H1 (cell line): ENCODE measurements at regions not wholly inside any gene's neighbourhood (a gene's known extent, or its start where the extent isn't known, plus 50 kb on each side); places are given as distances from the start of the nearest gene placed in this dataset.
A peak's percentile ranks its signal among the peaks of the same experiment; 100 is the strongest.

Experiments
- CTCF ChIA-PET: fragments of 300-600 bp; sonication (Branson Sonifier 250); formaldehyde crosslinking; loops from one replicate; lab custom pipeline; 2021; ENCODE audit not compliant: partially characterized antibody; lab: Charles Lee
- POLR2A ChIA-PET: fragments of 300-600 bp; sonication (Branson Sonifier 250); formaldehyde crosslinking; loops from one replicate; lab custom pipeline; 2021; ENCODE audit warnings: inconsistent platforms; ENCODE audit not compliant: partially characterized antibody; lab: Charles Lee
- DNase-seq, 2 experiments: peaks; one replicate each; pipeline versions ENCODE4 v3.0.0 to v3.0.0-alpha.2; 2010 to 2022; ENCODE audit warnings: low spot score in 2 of 2, low read depth in 1 of 2, mixed read lengths in 1 of 2
- FAIRE-seq: peaks from 2 replicates; lab custom pipeline; 2011; peaks lifted over from hg19 to GRCh38; lab: Jason Lieb, UNC
- H2AFZ ChIP-seq: 2 replicates; pipeline ENCODE4 v1.8.1; 2012; ENCODE audit warnings: low read length, inconsistent platforms
- H2AK5ac ChIP-seq: 2 replicates; pipeline ENCODE4 v1.6.1; 2013; ENCODE audit warnings: low read depth, low read length
- H2BK120ac ChIP-seq: replicated peaks from 2 replicates; pipeline ENCODE3; 2013; ENCODE audit warnings: low read depth, low read length, inconsistent platforms
- H2BK12ac ChIP-seq: 2 replicates; pipeline ENCODE4 v1.6.1; 2013; ENCODE audit warnings: low read depth, low read length
- H2BK15ac ChIP-seq: 2 replicates; pipeline ENCODE4 v1.6.1; 2013; ENCODE audit warnings: low read length
- H2BK20ac ChIP-seq: 2 replicates; pipeline ENCODE4 v1.6.1; 2013; ENCODE audit warnings: low read length
- H2BK5ac ChIP-seq: 2 replicates; pipeline ENCODE4 v1.6.1; 2013; ENCODE audit warnings: low read depth, low read length
- H3K14ac ChIP-seq: 2 replicates; pipeline ENCODE4 v1.6.1; 2013; ENCODE audit warnings: inconsistent platforms; ENCODE audit not compliant: insufficient read length
- H3K18ac ChIP-seq: 2 replicates; pipeline ENCODE4 v1.6.1; 2013; ENCODE audit warnings: low read length; ENCODE audit errors: extremely low read depth
- H3K23ac ChIP-seq: 2 replicates; pipeline ENCODE4 v1.6.1; 2013; ENCODE audit warnings: inconsistent platforms; ENCODE audit not compliant: insufficient read length
- H3K23me2 ChIP-seq: 2 replicates; pipeline ENCODE4 v1.6.1; 2013; ENCODE audit warnings: low read depth, low read length
- H3K27ac ChIP-seq: 2 replicates; pipeline ENCODE4 v1.6.1; 2011; ENCODE audit warnings: low read depth, low read length, inconsistent platforms
- H3K27me3 ChIP-seq, 4 experiments: replicated peaks in 1 of 4; 1 replicate in 1 of 4; 2 replicates in 3 of 4; pipeline versions ENCODE4 v1.6.1 to v1.8.1; 2011 to 2013; ENCODE audit warnings: low read length in 3 of 4, mild to moderate bottlenecking in 3 of 4, inconsistent platforms in 2 of 4, mixed read lengths in 2 of 4, moderate library complexity in 1 of 4; ENCODE audit not compliant: control insufficient read depth in 3 of 4, insufficient read depth in 3 of 4; ENCODE audit errors: extremely low read depth in 1 of 4
- H3K36me3 ChIP-seq, 4 experiments: 2 replicates each; pipeline versions ENCODE4 v1.6.1 to v1.8.1; 2011 to 2013; ENCODE audit warnings: mild to moderate bottlenecking in 4 of 4, low read length in 3 of 4, moderate library complexity in 2 of 4, control low read depth in 1 of 4, inconsistent platforms in 1 of 4; ENCODE audit not compliant: insufficient read depth in 4 of 4, control insufficient read depth in 2 of 4
- H3K4ac ChIP-seq: replicated peaks from 2 replicates; pipeline ENCODE3; 2013; ENCODE audit warnings: low read length, low read depth, mixed read lengths, inconsistent platforms; ENCODE audit not compliant: insufficient read length
- H3K4me1 ChIP-seq, 4 experiments: replicated peaks in 1 of 4; 1 replicate in 1 of 4; 2 replicates in 3 of 4; pipeline versions ENCODE4 v1.6.1 to v1.8.1; 2011 to 2013; ENCODE audit warnings: low read length in 3 of 4, inconsistent platforms in 2 of 4, mixed read lengths in 1 of 4; ENCODE audit not compliant: insufficient read depth in 4 of 4, control insufficient read depth in 3 of 4
- H3K4me2 ChIP-seq, 2 experiments: 2 replicates each; pipeline versions ENCODE4 v1.6.1 to v1.8.1; 2011 to 2013; ENCODE audit warnings: low read depth in 2 of 2, low read length in 2 of 2, control low read depth in 1 of 2, inconsistent platforms in 1 of 2, mild to moderate bottlenecking in 1 of 2; ENCODE audit not compliant: insufficient read depth in 1 of 2
- H3K4me3 ChIP-seq, 4 experiments: fragments of 200-600, 300-600 bp in 1 of 4; sonication (generic), shearing (Covaris generic), sonication (Bioruptor Twin) in 1 of 4; 2 replicates each; pipeline versions ENCODE4 v1.5.1 to v1.8.1; 2011 to 2016; ENCODE audit warnings: low read length in 4 of 4, low read depth in 3 of 4, control low read depth in 2 of 4, inconsistent platforms in 2 of 4, mild to moderate bottlenecking in 2 of 4, mixed read lengths in 1 of 4, moderate library complexity in 1 of 4; ENCODE audit not compliant: insufficient read depth in 2 of 4; ENCODE audit errors: extremely low read depth in 1 of 4
- H3K56ac ChIP-seq: replicated peaks from 2 replicates; pipeline ENCODE3; 2013; ENCODE audit warnings: low read depth, mild to moderate bottlenecking, mixed read lengths, low read length, inconsistent platforms; ENCODE audit not compliant: insufficient read length
- H3K79me1 ChIP-seq: 2 replicates; pipeline ENCODE4 v1.6.1; 2013; ENCODE audit warnings: low read depth, low read length, control low read depth
- H3K79me2 ChIP-seq, 2 experiments: 2 replicates each; pipeline versions ENCODE4 v1.6.1 to v1.8.1; 2012 to 2013; ENCODE audit warnings: low read length in 2 of 2, mild to moderate bottlenecking in 2 of 2, inconsistent platforms in 1 of 2; ENCODE audit not compliant: insufficient read depth in 2 of 2, control insufficient read depth in 1 of 2
- H3K9ac ChIP-seq, 4 experiments: replicated peaks in 1 of 4; 1 replicate in 1 of 4; 2 replicates in 3 of 4; pipeline versions ENCODE4 v1.6.1 to v1.8.1; 2011 to 2013; ENCODE audit warnings: low read depth in 3 of 4, low read length in 3 of 4, control low read depth in 2 of 4, mild to moderate bottlenecking in 2 of 4, moderate library complexity in 2 of 4, inconsistent platforms in 1 of 4; ENCODE audit errors: extremely low read depth in 1 of 4
- H3K9me3 ChIP-seq, 2 experiments: 2 replicates each; pipeline versions ENCODE4 v1.6.1 to v1.8.1; 2012 to 2013; ENCODE audit warnings: mild to moderate bottlenecking in 2 of 2, moderate library complexity in 2 of 2, control low read depth in 1 of 2, inconsistent platforms in 1 of 2, low read depth in 1 of 2, low read length in 1 of 2, mixed read lengths in 1 of 2; ENCODE audit not compliant: insufficient read depth in 2 of 2
- H4K20me1 ChIP-seq, 2 experiments: replicated peaks in 1 of 2; 2 replicates each; pipeline versions ENCODE3 to v1.8.1; 2011 to 2013; ENCODE audit warnings: inconsistent platforms in 2 of 2, low read length in 2 of 2, mild to moderate bottlenecking in 1 of 2; ENCODE audit not compliant: insufficient read depth in 2 of 2, control insufficient read depth in 1 of 2
- H4K5ac ChIP-seq: 2 replicates; pipeline ENCODE4 v1.6.1; 2013; ENCODE audit warnings: low read length, low read depth, mixed read lengths, inconsistent platforms; ENCODE audit not compliant: insufficient read length
- H4K8ac ChIP-seq: 2 replicates; pipeline ENCODE4 v1.8.0; 2013; ENCODE audit warnings: mild to moderate bottlenecking, moderate library complexity, low read length, inconsistent platforms; ENCODE audit not compliant: insufficient read depth; ENCODE audit errors: extremely low read depth
- H4K91ac ChIP-seq: replicated peaks from 2 replicates; pipeline ENCODE3; 2013; ENCODE audit warnings: low read length, mixed read lengths, inconsistent platforms; ENCODE audit not compliant: insufficient read length
- BRCA1 ChIP-seq: IDR thresholded peaks from 2 replicates; pipeline ENCODE4 v1.6.1; 2012; ENCODE audit warnings: low read depth, low read length, improper control_type of control experiment
- YY1 ChIP-seq: IDR thresholded peaks from 2 replicates; pipeline ENCODE4 v1.6.1; 2011; ENCODE audit warnings: low read depth, mild to moderate bottlenecking, low read length
- WGBS, 2 experiments: shearing (Covaris generic) in 1 of 2; methylation state at CpG; one replicate each; pipeline versions ENCODE4 v1.1.6 to v1.1.7; 2013 to 2015; ENCODE audit warnings: low lambda C conversion rate in 2 of 2, mixed read lengths in 2 of 2, inconsistent platforms in 1 of 2, low coverage in 1 of 2, missing lambda C conversion rate in 1 of 2; ENCODE audit not compliant: insufficient replicate concordance in 2 of 2, insufficient coverage in 1 of 2, insufficient read length in 1 of 2; ENCODE audit errors: extremely low coverage in 1 of 2, missing lambda C conversion rate in 1 of 2; 5-methylcytosine and 5-hydroxymethylcytosine counted together

DNA sequence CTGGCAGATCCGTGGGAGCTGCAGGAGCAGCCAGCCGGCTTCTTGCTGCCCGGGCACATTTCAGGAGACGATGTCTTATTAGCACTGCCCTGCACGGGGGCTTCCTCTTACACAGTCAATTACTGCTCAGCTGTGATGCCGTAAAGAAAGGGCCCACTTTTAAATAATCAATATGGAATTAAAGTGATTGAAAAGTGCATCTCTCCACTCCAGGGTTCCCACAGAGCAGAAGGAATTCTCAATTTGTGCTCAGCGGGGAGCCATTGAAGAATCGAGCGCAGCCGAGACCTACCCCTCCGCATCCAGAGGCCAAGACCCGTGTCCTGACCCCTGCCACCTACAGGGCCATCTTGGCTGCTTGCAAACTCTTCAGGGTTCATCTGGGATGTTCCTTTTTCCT, 399.4 kb upstream of the C16orf82 start:
- POLR2A ChIA-PET: no interaction called here
- Histone ChIP-seq H4K8ac (no peak overlapping the region), H2AFZ (peak overlapping the region; percentile 2; the same call in 1 of the 2 replicates), H2BK120ac (no peak overlapping the region), H4K91ac (no peak overlapping the region), H3K9me3 (0 out of 4 replicates have a peak, but pooled peaks cover 0 to 2% of the 10 kb centered on the region in 2 experiments), H3K23me2 (no peaks in the 10 kb centered on the region), H3K4me2 (peak overlapping the region in 1 of 2 experiments; percentile 32; a peak in 2 of 4 replicates), H3K18ac (no peak overlapping the region), H3K9ac (no peak overlapping the region), H3K14ac (no peak overlapping the region), H3K27me3 (no peaks in the 10 kb centered on the region), H2BK20ac (no peak overlapping the region), H2AK5ac (no peak overlapping the region), H4K20me1 (no peaks in the 10 kb centered on the region), H3K4me3 (no peak overlapping the region), H4K5ac (no peak overlapping the region), H3K79me2 (no peaks in the 10 kb centered on the region), H2BK5ac (no peak overlapping the region), H2BK15ac (no peak overlapping the region), H3K4me1 (peaks cover 0 to 3% (median 1%) of the 10 kb centered on the region in 4 experiments; a peak in 2 of 7 replicates), H3K79me1 (no peaks in the 10 kb centered on the region), H3K23ac (no peak overlapping the region), H3K56ac (no peak overlapping the region), H2BK12ac (no peak overlapping the region), H3K36me3 (no peaks in the 10 kb centered on the region), H3K27ac (no peak overlapping the region), H3K4ac (no peak overlapping the region)
- FAIRE-seq (no peak), DNase-seq (peak in 1 of 2 experiments; percentile 58)
- CTCF ChIA-PET: interaction anchor here (1.0 to 2.0 kb wide), 3 partner anchors 22 to 322 kb away, joined by 3 to 5 read pairs (median 4); no protein-coding TSS in a partner anchor
- 70% methylated on average over 12 of the region's 12 CpGs; no CpG with 5 or more reads in 1 of the 2 experiments for WGBS, 2 experiments
- no peak for TF ChIP-seq BRCA1
- TF ChIP-seq YY1: peak; percentile 81; the same call in 1 of the 2 replicates
